GM12878 (cell line): ENCODE measurements at regions not wholly inside any gene's neighbourhood (a gene's known extent, or its start where the extent isn't known, plus 50 kb on each side); places are given as distances from the start of the nearest gene placed in this dataset.

Experiments used
- ATAC-seq: fragments of 200-7000 bp; cut with Tn5 transposase; 3 replicates; pipeline ENCODE4 v1.9.1; 2020; ENCODE audit warnings: mild to moderate bottlenecking, moderate library complexity
- BruUV-seq: library from RNA; stranded (reverse); fragments of 400-500 nt; replicated peaks from 2 replicates; lab custom pipeline; 2021; lab: Mats Ljungman, UMichigan
- CTCF ChIA-PET: fragments of 300-600 bp; sonication (Branson Sonifier 250); formaldehyde crosslinking; extraction: SDS; loops from one replicate; lab custom pipeline; 2021; ENCODE audit warnings: inconsistent platforms; lab: Yijun Ruan, JAX
- POLR2A ChIA-PET: fragments of 350-600 bp; formaldehyde crosslinking; extraction: SDS; loops from one replicate; lab custom pipeline; 2021; ENCODE audit warnings: inconsistent platforms; lab: Charles Lee
- RAD21 ChIA-PET: fragments of 300-600 bp; sonication (Branson Sonifier 250); formaldehyde crosslinking; loops from one replicate; lab custom pipeline; 2023; ENCODE audit warnings: antibody characterized with exemption; ENCODE audit not compliant: unreplicated experiment; lab: Charles Lee
- SMC1A ChIA-PET: fragments of 300-600 bp; sonication (Branson Sonifier 250); formaldehyde crosslinking; loops from one replicate; lab custom pipeline; 2023; ENCODE audit not compliant: unreplicated experiment, uncharacterized antibody; lab: Charles Lee
- DNase-seq: peaks from one replicate; pipeline ENCODE4 v3.0.0-alpha.2; 2011; ENCODE audit warnings: low read depth, low spot score
- FAIRE-seq: peaks from 3 replicates; lab custom pipeline; 2011; peaks lifted over from hg19 to GRCh38; lab: Jason Lieb, UNC
- H2AFZ ChIP-seq: 2 replicates; pipeline ENCODE4 v1.6.0; 2011; ENCODE audit warnings: low read depth, low read length, control low read depth; ENCODE audit not compliant: control insufficient read depth
- H3K27ac ChIP-seq: 2 replicates; pipeline ENCODE4 v1.5.1; 2011; ENCODE audit warnings: control low read depth; ENCODE audit not compliant: control insufficient read depth, insufficient read depth
- H3K27me3 ChIP-seq, 2 experiments: replicated peaks in 1 of 2; 2 replicates each; pipeline versions ENCODE4 v1.6.0 to v1.6.1; 2011; ENCODE audit warnings: low read length in 1 of 2; ENCODE audit not compliant: control insufficient read depth in 2 of 2, insufficient read depth in 2 of 2
- H3K36me3 ChIP-seq, 2 experiments: 2 replicates each; pipeline ENCODE4 v1.5.1; 2011; ENCODE audit warnings: low read length in 1 of 2; ENCODE audit not compliant: control insufficient read depth in 2 of 2, insufficient read depth in 2 of 2
- H3K4me1 ChIP-seq: 2 replicates; pipeline ENCODE4 v1.6.1; 2011; ENCODE audit warnings: mild to moderate bottlenecking, low read length, moderate library complexity, mixed read lengths; ENCODE audit not compliant: control insufficient read depth, insufficient read depth
- H3K4me2 ChIP-seq: 2 replicates; pipeline ENCODE4 v1.6.0; 2011; ENCODE audit warnings: control low read depth; ENCODE audit not compliant: control insufficient read depth, insufficient read depth
- H3K4me3 ChIP-seq: fragments of 200-600 bp; sonication (generic); 2 replicates; pipeline ENCODE4 v1.5.1; 2016
- H3K79me2 ChIP-seq: 2 replicates; pipeline ENCODE4 v1.6.0; 2011; ENCODE audit warnings: low read length; ENCODE audit not compliant: control insufficient read depth, insufficient read depth
- H3K9ac ChIP-seq: 2 replicates; pipeline ENCODE4 v1.8.0; 2011; ENCODE audit warnings: low read length, control low read depth, mixed read lengths; ENCODE audit not compliant: control insufficient read depth, insufficient read depth
- H3K9me3 ChIP-seq: replicated peaks from 3 replicates; pipeline ENCODE4 v1.5.1; 2011; ENCODE audit warnings: mild to moderate bottlenecking, low read length; ENCODE audit not compliant: control insufficient read depth, insufficient read depth
- H4K20me1 ChIP-seq: 2 replicates; pipeline ENCODE4 v1.6.0; 2011; ENCODE audit not compliant: control insufficient read depth, insufficient read depth
- CBX3 ChIP-seq: fragments of 200-600 bp; sonication (generic); IDR thresholded peaks from 2 replicates; pipeline ENCODE4 v1.6.1; 2016; ENCODE audit warnings: low read depth, borderline replicate concordance
- CEBPB ChIP-seq, 2 experiments: fragments of 150-350 bp in 1 of 2; IDR thresholded peaks; 2 replicates each; pipeline ENCODE4 v1.6.1; 2012 to 2014; ENCODE audit warnings: low read depth in 2 of 2, low read length in 2 of 2, borderline replicate concordance in 1 of 2, inconsistent platforms in 1 of 2
- ESRRA ChIP-seq: IDR thresholded peaks from 2 replicates; pipeline ENCODE4 v1.6.1; 2012; ENCODE audit warnings: mild to moderate bottlenecking, low read length, improper control_type of control experiment
- JUNB ChIP-seq: IDR thresholded peaks from 2 replicates; pipeline ENCODE4 v1.6.1; 2016; ENCODE audit warnings: antibody characterized with exemption, mild to moderate bottlenecking
- MTA3 ChIP-seq: IDR thresholded peaks from 2 replicates; pipeline ENCODE4 v1.6.1; 2012; ENCODE audit warnings: low read length, inconsistent platforms, borderline replicate concordance
- NFXL1 ChIP-seq: fragments of 450-650 bp; IDR thresholded peaks from 2 replicates; pipeline ENCODE4 v1.6.1; 2017; ENCODE audit warnings: antibody characterized with exemption, mild to moderate bottlenecking, borderline replicate concordance
- NR2C1 ChIP-seq: fragments of 450-650 bp; IDR thresholded peaks from 2 replicates; pipeline ENCODE4 v1.6.1; 2017; ENCODE audit warnings: antibody characterized with exemption, mild to moderate bottlenecking, moderate library complexity
- PAX5 ChIP-seq: IDR thresholded peaks from 2 replicates; pipeline ENCODE4 v1.6.1; 2011; ENCODE audit warnings: low read depth, low read length, borderline replicate concordance
- POLR2AphosphoS2 ChIP-seq: IDR thresholded peaks from 2 replicates; pipeline ENCODE4 v1.6.1; 2011; ENCODE audit warnings: low read depth, mild to moderate bottlenecking, low read length, improper control_type of control experiment, moderate library complexity
- RAD51 ChIP-seq: fragments of 450-650 bp; IDR thresholded peaks from 2 replicates; pipeline ENCODE4 v1.6.1; 2016; ENCODE audit warnings: moderate library complexity, mild to moderate bottlenecking, inconsistent platforms
- RB1 ChIP-seq: fragments of 450-650 bp; formaldehyde crosslinking; IDR thresholded peaks from 2 replicates; pipeline ENCODE4 v1.6.1; 2017; ENCODE audit warnings: mild to moderate bottlenecking, borderline replicate concordance
- WGBS: methylation state at CpG from one replicate; pipeline ENCODE4 v1.1.6; 2016; ENCODE audit warnings: low lambda C conversion rate; ENCODE audit not compliant: insufficient replicate concordance, insufficient coverage; ENCODE audit errors: missing lambda C conversion rate; 5-methylcytosine and 5-hydroxymethylcytosine counted together
- in situ Hi-C: fragments of 300-500 bp; cut with MboI; formaldehyde crosslinking; loops from 9 replicates; pipeline ENCODE4 v1.14.3; 2018; ENCODE audit warnings: mixed read lengths
- intact Hi-C: fragments of 100-400 bp; cut with micrococcal nuclease; formaldehyde crosslinking; loops from one replicate; pipeline ENCODE4 v1.14.2; 2022; ENCODE audit not compliant: unreplicated experiment
- TF ChIP-seq, protein P1 (sequence below): fragments of 450-650 bp; IDR thresholded peaks from 2 replicates; pipeline ENCODE4 v1.6.1; 2017; ENCODE audit warnings: antibody characterized with exemption, mild to moderate bottlenecking, moderate library complexity

DNA sequence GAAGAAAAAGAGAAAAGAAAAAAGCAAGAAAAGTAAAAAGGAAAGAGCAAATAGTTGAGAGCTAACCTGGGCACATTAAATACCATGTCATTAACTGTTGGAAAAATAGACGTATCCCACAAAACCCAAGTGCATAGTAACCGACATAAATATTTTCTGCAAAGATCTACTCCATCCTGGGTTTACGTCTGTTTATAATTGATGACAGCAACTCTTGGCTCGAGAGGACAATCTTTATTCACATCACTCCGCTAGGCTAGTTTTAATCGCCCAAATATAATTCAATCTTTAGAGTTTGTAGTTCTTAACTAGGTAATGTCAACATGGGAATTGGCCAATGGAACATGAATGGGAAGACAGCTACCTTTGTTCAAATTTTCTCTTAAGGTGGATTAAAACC, 321.7 kb upstream of the TNC start:
- H3K79me2 ChIP-seq, result no peaks in the 10 kb centered on the region
- H3K36me3 ChIP-seq, result no peaks in the 10 kb centered on the region
- H3K4me2 ChIP-seq, result no peak overlapping the region
- no peak for DNase-seq
- intact Hi-C loops (no loop called here), in situ Hi-C loops (no loop called here)
- no peaks in the 10 kb centered on the region for H3K4me1 ChIP-seq
- no peak for FAIRE-seq
- no peak overlapping the region for H3K27ac ChIP-seq
- ChIA-PET POLR2A (no interaction called here), SMC1A (no interaction called here), RAD21 (no interaction called here), CTCF (interaction anchor here (0.6 kb wide), 1 partner anchor 16 kb away, joined by 4 read pairs; no protein-coding TSS in a partner anchor)
- H3K9me3 ChIP-seq, result no peaks in the 10 kb centered on the region; the same call in 2 of the 3 replicates
- no peaks in the 10 kb centered on the region for H4K20me1 ChIP-seq
- TF ChIP-seq ESRRA (no peak), PAX5 (no peak), NFXL1 (no peak), RB1 (no peak), RAD51 (no peak), MTA3 (no peak), NR2C1 (no peak), CBX3 (no peak), POLR2AphosphoS2 (no peak), CEBPB (IDR thresholded peaks at IDR 0.05; ENCODE audit: borderline replicate concordance in 1 of 2, low read depth in 2 of 2, low read length in 2 of 2) (no peak), JUNB (no peak)
- TF ChIP-seq, protein P1, sequence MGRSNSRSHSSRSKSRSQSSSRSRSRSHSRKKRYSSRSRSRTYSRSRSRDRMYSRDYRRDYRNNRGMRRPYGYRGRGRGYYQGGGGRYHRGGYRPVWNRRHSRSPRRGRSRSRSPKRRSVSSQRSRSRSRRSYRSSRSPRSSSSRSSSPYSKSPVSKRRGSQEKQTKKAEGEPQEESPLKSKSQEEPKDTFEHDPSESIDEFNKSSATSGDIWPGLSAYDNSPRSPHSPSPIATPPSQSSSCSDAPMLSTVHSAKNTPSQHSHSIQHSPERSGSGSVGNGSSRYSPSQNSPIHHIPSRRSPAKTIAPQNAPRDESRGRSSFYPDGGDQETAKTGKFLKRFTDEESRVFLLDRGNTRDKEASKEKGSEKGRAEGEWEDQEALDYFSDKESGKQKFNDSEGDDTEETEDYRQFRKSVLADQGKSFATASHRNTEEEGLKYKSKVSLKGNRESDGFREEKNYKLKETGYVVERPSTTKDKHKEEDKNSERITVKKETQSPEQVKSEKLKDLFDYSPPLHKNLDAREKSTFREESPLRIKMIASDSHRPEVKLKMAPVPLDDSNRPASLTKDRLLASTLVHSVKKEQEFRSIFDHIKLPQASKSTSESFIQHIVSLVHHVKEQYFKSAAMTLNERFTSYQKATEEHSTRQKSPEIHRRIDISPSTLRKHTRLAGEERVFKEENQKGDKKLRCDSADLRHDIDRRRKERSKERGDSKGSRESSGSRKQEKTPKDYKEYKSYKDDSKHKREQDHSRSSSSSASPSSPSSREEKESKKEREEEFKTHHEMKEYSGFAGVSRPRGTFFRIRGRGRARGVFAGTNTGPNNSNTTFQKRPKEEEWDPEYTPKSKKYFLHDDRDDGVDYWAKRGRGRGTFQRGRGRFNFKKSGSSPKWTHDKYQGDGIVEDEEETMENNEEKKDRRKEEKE, result no peak
- BruUV-seq, result no TSS peak
- WGBS, result 30% methylated on average over 6 of the region's 6 CpGs
- no peaks in the 10 kb centered on the region for H3K27me3 ChIP-seq
- no peak overlapping the region for H2AFZ ChIP-seq
- H3K4me3 ChIP-seq, result no peak overlapping the region
- no peak for ATAC-seq
- no peak overlapping the region for H3K9ac ChIP-seq
